ENCODE measurements at regions not wholly inside any gene's neighbourhood (a gene's known extent, or its start where the extent isn't known, plus 50 kb on each side); places are given as distances from the start of the nearest gene placed in this dataset.

GRCh38 chr16:75919664-75920063, 193.4 kb upstream of the CPHXL start:
- DNase-seq (ENCODE audit: low read depth, low spot score) = no peak
- no peak for TF ChIP-seq CTCF (IDR thresholded peaks at IDR 0.05; ENCODE audit: low read depth, low read length)
- Histone ChIP-seq H3K27me3 (ENCODE audit: control insufficient read depth, insufficient read depth, low read length) (no peaks in the 10 kb centered on the region), H3K9me3 (ENCODE audit: control insufficient read depth, insufficient read depth, low read length) (no peaks in the 10 kb centered on the region), H3K4me3 (ENCODE audit: low read depth, low read length) (no peak overlapping the region), H3K27ac (ENCODE audit: low read depth, low read length) (no peak overlapping the region)
- CTCF ChIA-PET = no interaction called here
- POLR2A ChIA-PET = interaction anchor here (0.5 to 1.2 kb wide), 2 partner anchors 11 to 80 kb away, joined by 4 to 6 read pairs; no protein-coding TSS in a partner anchor

GRCh38 chr16:75921281-75921680, 195.0 kb upstream of the CPHXL start:
- DNase-seq (ENCODE audit: low read depth, low spot score) = no peak
- H3K27me3 ChIP-seq (ENCODE audit: control insufficient read depth, insufficient read depth, low read length) = no peaks in the 10 kb centered on the region
- H3K9me3 ChIP-seq (ENCODE audit: control insufficient read depth, insufficient read depth, low read length) = no peaks in the 10 kb centered on the region
- no peak for TF ChIP-seq CTCF (IDR thresholded peaks at IDR 0.05; ENCODE audit: low read depth, low read length)
- CTCF ChIA-PET = no interaction called here
- H3K27ac ChIP-seq (ENCODE audit: low read depth, low read length) = no peak overlapping the region
- POLR2A ChIA-PET = no interaction called here
- H3K4me3 ChIP-seq (ENCODE audit: low read depth, low read length) = no peak overlapping the region

- Histone ChIP-seq H3K27me3 (ENCODE audit: control insufficient read depth, insufficient read depth, low read length) (no peaks in the 10 kb centered on the region), H3K9me3 (ENCODE audit: control insufficient read depth, insufficient read depth, low read length) (no peaks in the 10 kb centered on the region), H3K27ac (ENCODE audit: low read depth, low read length) (no peak overlapping the region), H3K4me3 (ENCODE audit: low read depth, low read length) (no peak overlapping the region)
- ChIA-PET POLR2A (no interaction called here), CTCF (no interaction called here)
- DNase-seq (ENCODE audit: low read depth, low spot score) = no peak
- no peak for TF ChIP-seq CTCF (IDR thresholded peaks at IDR 0.05; ENCODE audit: low read depth, low read length)
Measured at GRCh38 chr16:75922250-75922649, 196.0 kb upstream of the CPHXL start.

- Histone ChIP-seq H3K27ac (ENCODE audit: low read depth, low read length) (no peak overlapping the region), H3K9me3 (ENCODE audit: control insufficient read depth, insufficient read depth, low read length) (no peaks in the 10 kb centered on the region), H3K4me3 (ENCODE audit: low read depth, low read length) (no peak overlapping the region), H3K27me3 (ENCODE audit: control insufficient read depth, insufficient read depth, low read length) (no peaks in the 10 kb centered on the region)
- TF ChIP-seq CTCF (IDR thresholded peaks at IDR 0.05; ENCODE audit: low read depth, low read length) = no peak
- ChIA-PET POLR2A (no interaction called here), CTCF (no interaction called here)
- DNase-seq (ENCODE audit: low read depth, low spot score) = no peak
Measured at GRCh38 chr16:75924397-75924796, 198.1 kb upstream of the CPHXL start.

- no peak overlapping the region for H3K4me3 ChIP-seq (ENCODE audit: low read depth, low read length)
- no peaks in the 10 kb centered on the region for H3K27me3 ChIP-seq (ENCODE audit: control insufficient read depth, insufficient read depth, low read length)
- POLR2A ChIA-PET = interaction anchor here (0.5 kb wide), 1 partner anchor 9 kb away, joined by 4 read pairs; no protein-coding TSS in a partner anchor
- H3K27ac ChIP-seq (ENCODE audit: low read depth, low read length) = no peak overlapping the region
- DNase-seq (ENCODE audit: low read depth, low spot score) = no peak
- TF ChIP-seq CTCF (IDR thresholded peaks at IDR 0.05; ENCODE audit: low read depth, low read length) = no peak
- H3K9me3 ChIP-seq (ENCODE audit: control insufficient read depth, insufficient read depth, low read length) = no peaks in the 10 kb centered on the region
- CTCF ChIA-PET = no interaction called here
Measured at GRCh38 chr16:75927810-75928209, 201.5 kb upstream of the CPHXL start.

Data from AG04450 (cell line).